HTR-8/SVneo (cell line): ENCODE measurements at regions not wholly inside any gene's neighbourhood (a gene's known extent, or its start where the extent isn't known, plus 50 kb on each side); places are given as distances from the start of the nearest gene placed in this dataset.

Experiments
- DNase-seq: peaks from one replicate; pipeline ENCODE4 v3.0.0; 2011; ENCODE audit warnings: low spot score, mixed read lengths; ENCODE audit not compliant: insufficient read length
- FAIRE-seq: peaks from 2 replicates; lab custom pipeline; 2011; peaks lifted over from hg19 to GRCh38; lab: Jason Lieb, UNC

DNA sequence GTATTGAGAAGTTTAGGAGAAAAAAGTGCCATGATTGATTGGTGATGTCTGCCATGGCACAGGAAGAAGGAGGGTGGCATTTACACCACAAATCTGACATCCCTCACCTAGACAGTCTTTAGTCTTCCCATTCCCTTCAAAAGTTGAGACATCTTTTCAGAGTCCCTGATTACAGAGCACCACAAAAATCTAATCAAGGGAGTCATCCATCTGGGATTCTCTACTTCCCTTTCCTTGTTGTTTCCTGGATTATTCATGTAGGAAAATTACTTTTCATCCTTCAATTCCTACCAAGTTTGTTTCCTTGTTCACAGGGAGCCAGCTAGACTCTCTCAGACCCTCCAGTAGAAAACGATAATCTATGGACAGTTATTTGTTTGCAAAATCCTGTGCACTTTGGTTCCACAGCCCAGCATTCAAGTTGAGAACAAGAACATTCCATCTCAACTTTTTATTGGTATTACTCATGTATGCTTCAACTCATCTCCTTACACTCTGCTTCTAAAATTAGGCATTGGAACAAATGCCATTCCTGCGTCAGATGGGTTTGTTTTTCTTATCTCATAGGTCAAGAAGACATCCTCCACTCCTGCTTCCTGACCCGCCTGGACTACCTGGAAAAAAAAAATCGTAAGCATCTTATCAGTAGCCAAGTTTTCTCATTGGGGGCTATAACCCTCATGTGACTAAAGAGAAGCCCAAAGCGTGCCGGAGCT is 259.9 kb downstream of the FOXO1 start:
- peak; percentile 19 for DNase-seq
- FAIRE-seq, result no peak

DNA sequence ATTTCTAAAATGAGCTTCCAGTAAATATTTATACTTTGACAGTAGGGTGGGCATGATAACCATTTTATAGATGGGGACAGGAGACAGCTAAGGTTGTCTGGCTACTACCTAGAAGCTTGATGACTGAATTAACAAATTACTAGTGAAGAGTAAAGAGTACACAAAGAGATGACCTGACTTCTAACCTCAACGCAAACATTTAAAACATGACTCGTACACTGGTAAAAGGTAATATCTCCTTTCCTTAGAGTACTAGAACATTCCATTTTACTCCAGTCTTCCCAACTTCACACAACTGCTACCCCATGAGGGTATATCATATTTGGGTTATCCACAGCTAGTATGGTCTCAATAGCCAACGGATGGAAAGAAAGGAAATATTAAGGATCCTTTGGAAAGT is 258.9 kb downstream of the FOXO1 start:
- FAIRE-seq, result no peak
- DNase-seq, result no peak

DNA sequence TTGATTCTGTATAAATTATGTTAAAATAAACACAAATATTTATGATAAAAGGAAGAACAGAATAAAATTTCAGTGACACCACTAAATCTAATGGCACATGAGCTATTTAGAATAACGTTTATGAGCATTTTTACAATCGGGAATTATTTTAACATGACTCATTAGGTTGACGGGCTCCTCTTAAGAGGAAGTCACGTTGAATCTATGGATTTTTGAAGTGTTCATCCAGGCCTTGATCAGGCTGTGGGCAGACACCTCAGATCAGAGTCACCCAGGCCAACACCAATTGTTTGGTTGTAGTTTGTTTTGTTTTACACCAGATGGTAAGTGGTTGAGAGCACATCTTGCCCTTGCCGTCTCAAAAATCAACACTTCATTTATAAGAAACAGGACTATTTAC is 257.8 kb downstream of the FOXO1 start:
- DNase-seq (peak; percentile 37), FAIRE-seq (no peak)

DNA sequence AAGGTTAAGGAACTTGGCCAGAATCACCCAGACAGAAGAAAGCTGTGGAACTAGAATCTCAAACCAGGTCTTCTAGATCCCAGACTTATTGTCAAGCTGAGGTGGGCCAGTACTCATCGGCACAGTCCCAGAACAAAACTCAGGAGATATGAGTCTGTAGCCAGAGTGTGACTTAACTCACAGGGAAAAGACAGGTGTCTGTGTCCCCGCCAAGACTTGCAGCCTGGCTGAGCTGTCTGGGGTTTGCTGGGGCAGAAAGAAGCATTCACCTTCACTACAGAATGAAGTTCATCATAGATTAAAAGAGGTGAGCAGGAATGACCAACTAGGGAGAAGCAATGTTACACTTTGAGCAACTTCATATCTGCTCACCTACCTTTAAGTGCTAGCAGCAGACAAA is 257.2 kb downstream of the FOXO1 start:
- DNase-seq, result no peak
- no peak for FAIRE-seq

DNA sequence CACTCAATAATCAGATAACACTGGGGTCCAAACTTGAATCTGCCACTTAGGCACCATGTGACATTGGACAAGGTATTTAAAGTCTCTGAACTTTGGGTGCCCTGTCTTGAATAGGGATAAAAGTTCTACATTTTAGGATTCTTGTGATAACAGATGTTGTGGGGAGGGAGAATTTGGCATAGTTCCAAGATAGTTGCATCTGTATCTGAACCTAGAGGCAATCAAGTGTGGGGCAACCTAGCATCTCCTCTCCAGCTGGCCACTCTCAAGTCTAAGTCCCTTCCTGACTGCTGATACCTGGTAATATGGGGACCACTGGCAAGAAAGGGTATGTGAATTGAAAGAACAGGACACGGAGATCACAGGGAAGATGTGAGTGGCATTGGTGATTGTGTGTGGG is 256.1 kb downstream of the FOXO1 start:
- FAIRE-seq, result no peak
- DNase-seq, result no peak

DNA sequence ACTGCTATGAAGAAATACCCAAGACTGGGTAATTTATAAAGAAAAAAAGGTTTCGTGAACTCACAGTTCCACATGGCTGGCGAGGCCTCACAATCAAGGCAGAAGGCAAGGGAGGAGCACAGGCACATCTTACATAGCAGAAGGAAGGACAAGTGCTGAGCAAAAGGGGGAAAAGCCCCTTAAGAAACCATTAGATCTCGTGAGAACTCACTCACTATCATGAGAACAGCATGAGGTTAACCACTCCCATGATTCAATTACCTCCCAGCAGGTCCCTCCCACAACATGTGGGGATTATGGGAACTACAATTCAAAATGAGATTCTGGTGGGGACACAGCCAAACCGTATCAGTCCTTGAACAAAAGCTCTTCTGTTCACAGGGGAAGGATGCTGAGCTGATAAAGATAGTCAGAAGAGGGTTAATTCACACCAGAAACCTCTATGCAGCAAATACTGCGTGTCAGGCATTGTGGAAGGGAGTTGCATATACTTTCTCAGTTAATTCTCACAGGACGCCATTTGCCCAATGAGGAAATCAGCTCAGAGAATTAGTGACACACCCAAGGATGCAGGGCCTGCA is 246.2 kb downstream of the FOXO1 start:
- no peak for DNase-seq
- FAIRE-seq, result no peak

DNA sequence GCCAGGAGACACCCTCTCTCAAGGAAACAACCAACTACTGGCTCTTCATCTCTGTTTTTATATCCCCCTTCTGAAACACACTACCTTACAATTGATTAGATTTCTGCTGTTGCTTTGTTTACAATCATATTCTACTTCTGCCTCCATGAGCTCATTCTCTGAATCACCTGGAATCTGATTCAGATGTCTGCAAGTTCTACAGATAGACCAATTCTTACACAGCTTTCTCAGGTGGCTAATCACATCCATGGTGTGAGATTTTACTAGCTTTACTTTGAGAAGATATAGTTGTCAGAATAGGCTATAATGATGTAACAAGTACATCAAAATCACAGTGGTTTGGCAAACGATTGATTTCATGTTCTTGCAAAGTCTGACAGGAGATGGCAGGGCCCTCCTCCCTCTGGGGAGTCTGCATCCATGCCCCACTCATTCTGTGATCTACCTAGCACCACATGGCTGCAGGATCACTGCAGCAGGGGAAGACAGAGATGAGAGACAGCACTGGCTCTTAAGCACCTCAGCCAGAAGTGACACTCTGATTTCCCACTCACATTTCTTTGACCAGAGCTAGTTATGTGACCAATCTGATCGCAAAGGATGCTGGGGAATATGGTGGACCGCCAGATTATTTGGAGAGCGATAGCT is 243.7 kb downstream of the FOXO1 start:
- no peak for DNase-seq
- FAIRE-seq, result no peak

DNA sequence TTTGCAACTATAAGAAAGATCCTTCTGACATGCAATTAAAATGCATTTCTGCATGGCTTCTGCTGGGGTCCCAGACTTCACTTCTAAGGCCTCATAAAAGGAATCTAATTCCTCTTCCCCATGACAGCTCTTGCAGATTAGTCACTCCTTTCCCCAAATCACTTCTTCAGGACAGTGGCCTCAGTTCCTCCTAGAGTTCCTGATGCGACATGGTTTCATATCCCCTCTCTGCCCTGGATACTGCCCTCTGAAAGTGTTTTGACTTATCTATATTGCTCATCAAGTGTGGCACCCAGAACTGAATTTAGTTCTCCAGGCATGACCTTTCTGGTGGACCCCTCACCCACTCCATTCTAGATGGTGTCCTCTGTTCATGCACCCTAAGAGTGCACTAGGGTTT is 238.1 kb downstream of the FOXO1 start:
- DNase-seq (no peak), FAIRE-seq (no peak)

DNA sequence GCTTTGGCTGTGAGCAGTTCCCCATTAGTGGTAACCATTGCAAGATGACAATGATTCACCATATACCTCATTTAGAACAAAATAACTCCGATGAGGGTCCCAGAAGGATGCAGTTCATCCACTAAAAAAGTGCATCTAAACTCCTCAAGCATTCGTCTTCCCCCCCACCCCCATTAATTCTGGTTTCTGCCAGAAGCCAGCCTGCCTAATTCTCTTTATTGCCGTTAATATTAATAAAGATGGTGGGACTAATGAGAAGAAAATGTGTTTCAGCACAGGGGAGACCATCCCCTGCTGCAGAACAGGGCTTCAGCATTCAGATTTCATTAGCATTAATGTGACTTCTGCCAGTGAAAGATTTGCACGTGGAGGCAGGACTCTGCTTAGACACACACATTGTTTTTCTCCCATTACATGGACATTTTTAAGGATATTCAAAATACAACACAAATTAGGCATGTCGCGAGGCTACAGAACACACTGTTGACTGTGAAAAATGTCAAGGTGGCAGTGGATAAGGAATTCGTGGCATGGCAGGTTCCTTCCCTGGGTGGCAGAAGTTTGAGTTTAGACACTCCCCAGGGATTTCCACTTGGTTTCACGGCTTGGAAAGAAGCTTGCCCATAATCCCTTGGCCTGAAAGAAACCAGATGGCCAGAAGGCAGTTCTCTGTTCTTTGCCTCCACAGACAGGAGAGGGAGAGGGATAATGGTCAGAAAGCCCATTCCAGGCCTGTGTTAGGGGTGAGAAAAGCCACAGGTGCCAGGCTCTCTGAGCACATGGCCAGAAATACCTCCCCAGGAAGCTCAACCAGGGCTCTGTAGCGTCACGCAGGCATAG is 236.5 kb downstream of the FOXO1 start:
- DNase-seq, result no peak
- FAIRE-seq, result no peak

DNA sequence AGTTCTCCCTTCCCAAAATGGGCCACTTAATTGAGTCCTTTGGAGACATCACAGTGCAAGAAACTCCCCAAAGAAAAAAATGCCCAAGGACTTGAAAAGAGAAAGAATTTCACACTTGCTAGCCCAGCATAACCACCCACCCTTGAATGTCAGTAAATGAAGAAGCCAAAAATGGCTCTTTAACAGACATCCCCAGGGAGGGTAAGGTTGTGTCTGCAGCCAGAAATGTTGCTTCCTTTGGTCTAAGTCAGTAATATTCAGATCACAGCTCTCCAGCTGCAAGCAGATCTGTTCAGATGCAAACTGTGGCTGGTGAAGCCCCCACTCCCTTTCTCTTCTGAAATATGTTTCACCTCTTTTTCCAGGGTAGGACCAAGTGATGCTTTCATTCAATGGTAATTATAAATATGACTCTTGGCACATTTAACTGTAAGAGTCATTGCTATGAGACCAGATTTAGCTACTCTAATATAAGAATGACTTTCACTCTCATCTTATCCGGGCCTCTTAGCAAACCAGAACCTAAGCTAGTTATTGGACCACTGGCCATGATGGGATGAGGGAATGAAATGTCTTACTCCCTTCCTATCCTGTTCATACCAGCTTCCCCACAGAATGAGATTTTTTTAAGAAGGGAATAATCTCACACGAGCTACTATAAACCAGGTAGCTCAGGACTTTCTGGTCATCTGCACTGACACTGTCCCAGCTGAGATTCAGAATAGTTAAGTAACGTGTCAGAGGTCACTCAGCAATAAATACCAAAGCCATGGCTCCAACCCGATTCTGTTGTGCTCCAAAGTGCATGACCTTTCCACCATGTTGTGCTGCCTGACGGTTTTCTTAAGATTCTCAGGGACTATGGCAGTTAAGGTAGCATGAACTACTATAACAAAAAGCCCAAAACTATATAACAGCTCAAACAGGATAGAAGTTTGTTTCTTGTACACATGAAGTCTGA is 234.1 kb downstream of the FOXO1 start:
- FAIRE-seq (no peak), DNase-seq (no peak)

DNA sequence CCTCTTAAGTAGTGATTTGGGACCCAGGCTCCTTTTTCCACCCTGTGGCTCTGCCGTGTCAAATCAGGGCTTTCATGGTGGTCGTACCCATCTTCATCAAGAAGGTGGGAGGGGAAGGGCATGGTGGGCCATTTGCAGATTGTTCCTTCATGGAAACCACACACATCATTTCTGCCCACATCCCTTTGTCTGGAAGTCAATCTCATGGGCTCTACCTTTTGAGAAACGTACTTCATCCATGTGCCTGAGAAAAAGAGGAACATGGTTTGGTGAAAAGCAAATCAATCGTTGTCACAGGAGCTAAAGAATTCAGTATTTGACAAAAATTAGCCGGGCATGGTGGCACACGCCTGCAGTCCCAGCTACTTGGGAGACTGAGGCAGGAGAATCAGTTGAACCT is 233.4 kb downstream of the FOXO1 start:
- FAIRE-seq (no peak), DNase-seq (no peak)

DNA sequence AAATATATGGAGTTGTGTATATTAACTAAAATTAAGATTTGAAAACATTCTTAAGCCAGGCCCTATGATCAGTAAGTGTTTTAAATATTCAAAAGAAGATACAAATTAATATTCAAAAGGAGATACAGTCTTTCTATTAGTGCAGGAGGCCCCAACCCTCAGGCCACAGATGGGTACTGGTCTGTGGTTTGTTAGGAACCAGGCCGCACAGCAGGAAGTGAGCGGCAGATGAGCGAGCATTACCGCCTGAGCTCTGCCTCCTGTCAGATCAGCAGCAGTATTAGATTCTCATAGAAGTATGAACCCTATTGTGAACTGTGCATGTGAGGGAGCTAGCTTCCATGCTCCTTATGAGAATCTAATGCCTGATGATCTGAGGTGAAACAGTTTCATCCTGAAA is 232.9 kb downstream of the FOXO1 start:
- FAIRE-seq (no peak), DNase-seq (no peak)

DNA sequence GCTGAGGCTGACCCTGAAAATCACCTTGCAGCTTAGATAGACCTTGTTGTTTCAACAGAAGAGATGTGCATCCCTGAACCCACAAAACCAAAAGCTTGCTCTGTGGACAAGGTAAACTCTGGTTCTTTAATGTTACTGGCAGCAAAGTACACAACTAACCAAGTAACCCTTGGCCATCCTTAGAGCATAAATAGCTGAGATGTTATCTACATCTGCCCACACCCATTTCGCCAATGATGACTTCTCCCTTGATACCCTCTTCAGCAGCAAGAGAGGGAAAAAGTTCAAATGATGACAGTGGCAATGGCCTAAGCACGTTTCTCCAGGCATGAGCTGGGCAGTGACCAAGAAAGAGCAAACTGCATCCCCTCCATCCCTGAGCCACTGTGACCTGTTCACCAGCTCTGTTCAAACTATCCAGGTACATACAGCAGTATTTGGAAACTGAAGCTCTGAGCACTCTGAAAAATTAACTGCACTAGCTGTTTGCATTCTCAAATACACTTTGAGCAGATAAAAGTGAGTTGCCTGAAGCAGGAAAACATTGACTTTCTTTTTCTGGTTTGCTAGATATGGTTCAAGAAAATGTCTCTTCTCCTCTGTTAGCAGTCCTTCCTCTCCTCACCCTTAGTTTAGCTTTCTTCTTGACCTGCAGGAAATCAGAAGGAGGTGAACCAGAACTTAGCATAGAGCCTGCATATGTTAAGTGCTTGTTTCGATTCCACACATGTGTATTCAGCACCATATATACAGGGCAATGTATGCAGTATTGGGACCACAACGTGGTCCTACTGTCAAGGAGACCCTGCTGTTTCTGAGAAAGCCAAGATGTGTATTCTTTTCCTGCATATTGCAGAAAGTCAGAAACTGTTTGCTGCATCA is 231.7 kb downstream of the FOXO1 start:
- no peak for DNase-seq
- no peak for FAIRE-seq

DNA sequence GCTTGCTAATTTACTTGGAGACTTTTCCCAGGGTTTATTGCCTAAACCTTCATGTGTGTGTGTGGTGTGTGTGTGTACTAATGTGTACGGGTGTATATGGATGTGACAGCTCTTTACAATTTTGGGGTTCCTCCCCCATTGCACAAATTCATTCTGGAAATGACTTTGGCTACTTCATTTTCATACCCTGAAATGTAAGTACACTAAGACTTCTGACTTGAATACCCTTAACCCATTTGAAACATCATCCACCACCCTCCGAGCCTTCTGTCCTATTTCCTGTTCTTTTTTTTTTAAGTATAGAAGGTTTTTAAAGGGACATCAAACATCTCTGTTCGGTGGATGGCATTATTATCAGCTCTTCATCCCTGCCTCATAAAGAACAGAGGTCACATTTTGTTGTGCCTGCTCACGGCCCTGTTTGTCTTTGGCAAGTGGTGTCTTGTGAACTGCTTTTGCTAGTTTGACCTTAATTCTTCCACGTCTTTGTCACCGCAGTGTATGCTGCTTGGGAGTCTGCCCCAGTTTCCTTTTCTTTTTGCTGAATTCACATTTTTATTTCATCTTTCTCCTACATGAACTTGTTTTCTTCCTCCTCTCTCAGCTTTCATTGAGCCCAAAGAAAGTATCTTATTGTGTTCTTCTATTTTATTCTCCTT is 228.3 kb downstream of the FOXO1 start:
- no peak for FAIRE-seq

DNA sequence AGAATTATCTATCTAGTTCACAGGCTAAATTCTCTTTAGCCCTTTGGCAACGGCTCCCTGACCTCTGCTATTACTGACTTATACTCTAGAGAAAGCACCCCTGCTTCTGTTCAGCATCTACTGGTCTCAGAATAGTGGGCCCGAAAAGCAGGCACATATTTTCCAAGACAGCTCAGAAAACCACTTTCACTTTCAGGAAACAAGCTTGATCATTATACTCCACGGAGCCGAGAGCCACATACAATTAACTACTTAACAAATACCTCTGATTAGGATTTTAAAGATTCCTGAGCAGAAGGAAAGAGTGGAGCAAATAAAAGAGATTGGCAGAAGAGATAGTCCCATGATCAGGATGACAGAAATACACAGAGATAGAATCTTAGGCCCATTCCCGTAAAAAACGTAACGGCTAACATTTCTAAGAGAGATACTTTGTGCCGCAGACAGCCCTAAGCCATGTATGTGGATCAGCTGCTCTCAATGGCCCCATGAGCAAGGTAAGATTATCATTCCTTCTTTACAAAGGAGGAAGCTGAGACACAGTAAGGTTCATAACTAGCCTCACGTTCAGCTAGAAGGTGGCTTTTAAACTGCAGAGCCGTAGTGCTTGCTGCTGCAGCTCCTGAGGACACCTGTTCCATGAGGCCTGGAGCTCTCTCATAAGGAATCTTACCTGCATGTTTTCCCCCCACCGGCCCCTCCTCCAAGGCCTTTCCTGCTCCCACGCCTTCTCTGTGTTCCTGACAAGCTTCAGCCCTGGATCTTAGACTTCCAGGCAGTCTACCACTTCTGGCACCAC is 227.2 kb downstream of the FOXO1 start:
- FAIRE-seq, result no peak

More for the DNA sequence above, 228.3 kb downstream of the FOXO1 start:
- no peak for DNase-seq

DNA sequence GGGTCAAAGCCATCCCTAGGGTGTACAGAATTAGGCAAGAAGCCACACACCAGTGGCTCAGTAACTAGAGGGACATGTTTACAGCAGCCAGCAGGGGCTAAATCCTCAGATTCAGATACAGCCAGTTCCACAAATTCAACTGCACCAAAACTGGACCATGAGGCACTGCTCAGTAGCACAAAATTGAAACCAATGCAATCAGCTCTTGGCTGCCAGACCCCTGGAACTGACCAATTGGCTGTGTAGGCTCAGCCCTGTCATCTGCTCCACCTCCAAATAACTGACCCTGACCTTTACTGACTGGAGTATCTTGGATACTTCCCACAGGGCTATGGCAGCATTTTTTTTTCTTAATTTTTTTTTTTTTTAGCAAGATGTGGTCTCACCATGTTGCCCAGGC is 226.5 kb downstream of the FOXO1 start:
- FAIRE-seq (no peak), DNase-seq (no peak)

More for the DNA sequence above, 227.2 kb downstream of the FOXO1 start:
- DNase-seq, result no peak

DNA sequence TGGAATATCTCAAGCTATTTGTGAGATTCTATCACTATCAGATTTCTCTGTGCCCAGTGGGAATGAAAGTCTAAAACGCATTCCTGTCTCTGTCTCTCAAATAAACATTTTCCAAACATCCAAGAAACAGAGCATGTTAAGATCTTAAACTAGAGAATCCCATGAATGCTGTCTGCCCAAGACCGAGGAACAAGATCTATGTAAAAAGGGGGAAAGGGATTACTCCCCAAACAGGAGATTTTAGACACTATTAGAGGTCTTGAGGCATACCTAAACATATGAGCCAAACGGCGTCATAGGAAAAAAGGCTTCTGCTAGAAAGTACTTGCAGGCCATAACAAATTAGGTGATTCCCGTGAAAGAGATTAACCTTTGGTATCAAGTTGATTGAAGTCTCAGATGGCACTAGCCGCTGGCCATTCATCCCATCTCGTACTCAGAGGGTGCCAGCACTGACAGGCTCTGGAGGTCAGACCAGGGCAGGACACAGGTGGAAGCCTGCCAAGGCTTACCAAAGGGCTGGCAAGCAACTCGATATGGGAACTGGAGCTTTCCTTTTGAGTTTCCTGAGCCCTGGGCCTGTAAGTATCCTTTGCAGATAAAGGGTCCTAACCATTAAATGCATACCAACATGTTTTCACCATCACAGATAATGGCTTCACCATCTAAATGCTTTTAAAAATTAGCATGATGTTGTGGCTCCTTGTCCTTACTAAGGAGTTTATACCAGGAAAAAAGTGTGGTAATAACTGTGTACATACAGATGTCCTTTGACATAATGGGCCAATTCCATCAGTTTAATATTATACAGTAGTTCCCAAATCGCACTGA is 225.2 kb downstream of the FOXO1 start:
- DNase-seq (no peak), FAIRE-seq (no peak)
